ENCODE measurements at regions not wholly inside any gene's neighbourhood (a gene's known extent, or its start where the extent isn't known, plus 50 kb on each side); places are given as distances from the start of the nearest gene placed in this dataset.

GRCh38 chr12:132389026-132389425 lies 59.6 kb upstream of the GALNT9 start:
- H3K27me3 Mint-ChIP-seq (ENCODE audit: low read depth, unreplicated experiment) = peaks cover 28% of the 10 kb centered on the region
- H3K4me2 ChIP-seq (ENCODE audit: low read length) = no peak overlapping the region
- H3K9me3 Mint-ChIP-seq (ENCODE audit: unreplicated experiment) = peaks cover 8% of the 10 kb centered on the region
- no peak overlapping the region for H3K27ac ChIP-seq (ENCODE audit: low read depth, low read length)
- FAIRE-seq (no peak), DNase-seq (ENCODE audit: low read depth) (no peak)
- H3K36me3 ChIP-seq (ENCODE audit: insufficient read depth, low read length) = no peaks in the 10 kb centered on the region
- H4K20me1 ChIP-seq (ENCODE audit: insufficient read depth, low read length) = no peaks in the 10 kb centered on the region
- TF ChIP-seq CTCF (IDR thresholded peaks at IDR 0.05; ENCODE audit: insufficient read depth, low read depth, low read length) (no peak), EZH2 (IDR thresholded peaks at IDR 0.05; ENCODE audit: insufficient read depth, low read length) (no peak)
- H3K27ac Mint-ChIP-seq (ENCODE audit: unreplicated experiment) = no peak overlapping the region
- H3K4me3 Mint-ChIP-seq (ENCODE audit: unreplicated experiment) = no peak overlapping the region
- H3K9ac ChIP-seq (ENCODE audit: low read length) = no peak overlapping the region
- peaks cover 3% of the 10 kb centered on the region for H3K36me3 Mint-ChIP-seq (ENCODE audit: low read depth, unreplicated experiment)
- peaks cover 15% of the 10 kb centered on the region for H3K27me3 ChIP-seq (ENCODE audit: insufficient read depth, low read length)
- H3K9me3 ChIP-seq (ENCODE audit: insufficient read depth, low read depth, low read length) = no peaks in the 10 kb centered on the region
- no peaks in the 10 kb centered on the region for H3K79me2 ChIP-seq (ENCODE audit: insufficient read depth, low read length)
- H3K4me1 Mint-ChIP-seq (ENCODE audit: low read depth, unreplicated experiment) = peaks cover 7% of the 10 kb centered on the region
- H3K4me1 ChIP-seq (ENCODE audit: insufficient read depth, low read length) = no peaks in the 10 kb centered on the region
- H2AFZ ChIP-seq (ENCODE audit: low read depth, low read length) = no peak overlapping the region
- H3K4me3 ChIP-seq (ENCODE audit: insufficient read depth, low read depth, low read length) = no peak overlapping the region

GRCh38 chr12:132388379-132389015 lies 59.1 kb upstream of the GALNT9 start:
- H3K27me3 Mint-ChIP-seq (ENCODE audit: low read depth, unreplicated experiment) = peaks cover 28% of the 10 kb centered on the region
- Histone ChIP-seq H4K20me1 (ENCODE audit: insufficient read depth, low read length) (no peaks in the 10 kb centered on the region), H3K9ac (ENCODE audit: low read length) (no peak overlapping the region), H3K27me3 (ENCODE audit: insufficient read depth, low read length) (peaks cover 15% of the 10 kb centered on the region), H3K4me3 (ENCODE audit: insufficient read depth, low read depth, low read length) (no peak overlapping the region), H2AFZ (ENCODE audit: low read depth, low read length) (no peak overlapping the region), H3K79me2 (ENCODE audit: insufficient read depth, low read length) (no peaks in the 10 kb centered on the region), H3K36me3 (ENCODE audit: insufficient read depth, low read length) (no peaks in the 10 kb centered on the region), H3K27ac (ENCODE audit: low read depth, low read length) (no peak overlapping the region), H3K9me3 (ENCODE audit: insufficient read depth, low read depth, low read length) (no peaks in the 10 kb centered on the region), H3K4me2 (ENCODE audit: low read length) (no peak overlapping the region), H3K4me1 (ENCODE audit: insufficient read depth, low read length) (no peaks in the 10 kb centered on the region)
- no peak for FAIRE-seq
- H3K4me1 Mint-ChIP-seq (ENCODE audit: low read depth, unreplicated experiment) = peaks cover 3% of the 10 kb centered on the region
- H3K9me3 Mint-ChIP-seq (ENCODE audit: unreplicated experiment) = peaks cover 8% of the 10 kb centered on the region
- H3K36me3 Mint-ChIP-seq (ENCODE audit: low read depth, unreplicated experiment) = peaks cover 3% of the 10 kb centered on the region
- TF ChIP-seq CTCF (IDR thresholded peaks at IDR 0.05; ENCODE audit: insufficient read depth, low read depth, low read length) (no peak), EZH2 (IDR thresholded peaks at IDR 0.05; ENCODE audit: insufficient read depth, low read length) (no peak)
- H3K27ac Mint-ChIP-seq (ENCODE audit: unreplicated experiment) = no peak overlapping the region
- no peak for DNase-seq (ENCODE audit: low read depth)
- H3K4me3 Mint-ChIP-seq (ENCODE audit: unreplicated experiment) = no peak overlapping the region

GRCh38 chr12:132386926-132387497 lies 57.6 kb upstream of the GALNT9 start:
- H3K9ac ChIP-seq (ENCODE audit: low read length) = no peak overlapping the region
- Mint-ChIP-seq H3K36me3 (ENCODE audit: low read depth, unreplicated experiment) (peaks cover 3% of the 10 kb centered on the region), H3K4me1 (ENCODE audit: low read depth, unreplicated experiment) (no peaks in the 10 kb centered on the region), H3K4me3 (ENCODE audit: unreplicated experiment) (no peak overlapping the region), H3K9me3 (ENCODE audit: unreplicated experiment) (peaks cover 8% of the 10 kb centered on the region), H3K27ac (ENCODE audit: unreplicated experiment) (no peak overlapping the region), H3K27me3 (ENCODE audit: low read depth, unreplicated experiment) (peaks cover 22% of the 10 kb centered on the region)
- DNase-seq (ENCODE audit: low read depth) (no peak), FAIRE-seq (no peak)
- H3K27me3 ChIP-seq (ENCODE audit: insufficient read depth, low read length) = peaks cover 15% of the 10 kb centered on the region
- no peaks in the 10 kb centered on the region for H3K4me1 ChIP-seq (ENCODE audit: insufficient read depth, low read length)
- H3K36me3 ChIP-seq (ENCODE audit: insufficient read depth, low read length) = no peaks in the 10 kb centered on the region
- H3K9me3 ChIP-seq (ENCODE audit: insufficient read depth, low read depth, low read length) = no peaks in the 10 kb centered on the region
- H2AFZ ChIP-seq (ENCODE audit: low read depth, low read length) = no peak overlapping the region
- H3K4me3 ChIP-seq (ENCODE audit: insufficient read depth, low read depth, low read length) = no peak overlapping the region
- H3K27ac ChIP-seq (ENCODE audit: low read depth, low read length) = no peak overlapping the region
- no peaks in the 10 kb centered on the region for H4K20me1 ChIP-seq (ENCODE audit: insufficient read depth, low read length)
- no peaks in the 10 kb centered on the region for H3K79me2 ChIP-seq (ENCODE audit: insufficient read depth, low read length)
- no peak for TF ChIP-seq EZH2 (IDR thresholded peaks at IDR 0.05; ENCODE audit: insufficient read depth, low read length)
- no peak for TF ChIP-seq CTCF (IDR thresholded peaks at IDR 0.05; ENCODE audit: insufficient read depth, low read depth, low read length)
- H3K4me2 ChIP-seq (ENCODE audit: low read length) = no peak overlapping the region

All from astrocyte (in vitro differentiated cells and primary cell).